IPS-11a (cell line): ENCODE measurements at regions not wholly inside any gene's neighbourhood (a gene's known extent, or its start where the extent isn't known, plus 50 kb on each side); places are given as distances from the start of the nearest gene placed in this dataset.

ENCODE experiments used
- H3K4me3 ChIP-seq: one replicate; pipeline ENCODE4 v1.5.1; 2013; ENCODE audit warnings: low read depth, low read length, control low read depth

DNA sequence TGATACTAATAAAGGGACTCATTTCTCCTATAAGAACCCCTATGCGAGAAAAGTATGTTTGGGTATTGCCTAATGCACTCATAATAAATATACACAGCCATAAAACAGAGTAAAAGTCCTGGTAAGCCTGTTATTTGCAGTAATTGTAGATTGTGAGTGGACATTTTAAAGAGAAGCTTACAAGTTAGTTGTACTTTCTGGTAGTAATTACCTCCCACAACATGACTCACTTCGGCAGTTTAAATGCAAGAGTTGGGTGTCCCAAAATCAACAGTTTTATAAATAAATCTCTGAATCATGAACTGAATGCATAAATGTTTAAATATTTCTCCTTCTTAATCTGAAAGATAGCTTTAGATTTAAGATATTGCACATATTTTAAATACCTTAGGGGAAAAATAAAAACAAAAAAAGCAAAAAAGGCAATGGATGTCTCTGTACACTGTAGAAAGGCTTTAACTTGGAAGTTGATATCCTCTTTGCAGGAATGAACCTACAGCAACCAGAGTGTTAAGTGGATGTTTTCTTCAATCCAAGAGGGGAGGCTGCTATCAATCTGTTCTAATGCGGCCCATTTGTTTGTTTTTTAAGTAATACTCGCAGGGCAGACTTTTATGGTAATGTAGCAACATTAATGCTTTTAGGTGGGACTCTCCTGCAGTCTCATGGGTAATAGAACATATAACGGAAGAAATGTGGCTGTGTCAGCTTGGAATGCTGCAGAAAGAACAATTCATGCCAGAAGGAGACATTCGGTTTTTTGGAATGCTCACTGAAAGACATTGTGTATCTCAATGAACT, 57.3 kb upstream of the ZEB1 start:
- H3K4me3 ChIP-seq = no peak overlapping the region

- H3K4me3 ChIP-seq = no peak overlapping the region
Measured at GRCh38 chr10:31262672-31263071, 56.3 kb upstream of the ZEB1 start.

- H3K4me3 ChIP-seq = no peak overlapping the region
Measured at GRCh38 chr10:31263903-31264302, 55.1 kb upstream of the ZEB1 start.

- H3K4me3 ChIP-seq = no peak overlapping the region
Measured at GRCh38 chr10:31268444-31269303, 50.3 kb upstream of the ZEB1 start.
